ENCODE measurements at regions not wholly inside any gene's neighbourhood (a gene's known extent, or its start where the extent isn't known, plus 50 kb on each side); places are given as distances from the start of the nearest gene placed in this dataset.

DNA sequence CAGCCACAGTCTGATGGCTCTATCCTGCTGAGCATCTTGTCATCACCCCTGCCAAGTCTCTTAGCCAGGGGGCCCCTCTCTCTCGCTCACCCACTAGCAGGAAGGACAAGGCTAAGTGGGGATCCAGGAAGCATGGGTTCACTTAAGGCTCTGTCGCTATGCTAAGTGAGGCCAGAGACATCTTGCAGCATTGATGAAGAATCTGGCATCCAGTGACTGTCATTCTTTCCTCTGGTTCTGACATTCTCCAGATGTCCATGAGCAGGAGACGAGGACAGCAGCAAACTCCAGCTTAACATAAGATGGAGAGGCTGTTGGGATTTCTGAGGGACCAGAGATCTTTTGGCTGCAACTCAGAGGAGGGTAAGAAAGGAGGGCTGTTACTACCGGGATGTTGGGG lies 230.2 kb downstream of the TSHZ3 start:
- no peak for DNase-seq
- no peaks in the 10 kb centered on the region for H3K36me3 ChIP-seq
- intact Hi-C loops (cut with micrococcal nuclease): no loop called here
- H3K4me1 ChIP-seq: peaks cover 7% of the 10 kb centered on the region
- no peak overlapping the region for H3K4me3 ChIP-seq
- peaks cover 49% of the 10 kb centered on the region for H3K27me3 ChIP-seq (ENCODE audit: low read depth)
- H3K9me3 ChIP-seq (replicated peaks): no peaks in the 10 kb centered on the region
- TF ChIP-seq, protein P1, sequence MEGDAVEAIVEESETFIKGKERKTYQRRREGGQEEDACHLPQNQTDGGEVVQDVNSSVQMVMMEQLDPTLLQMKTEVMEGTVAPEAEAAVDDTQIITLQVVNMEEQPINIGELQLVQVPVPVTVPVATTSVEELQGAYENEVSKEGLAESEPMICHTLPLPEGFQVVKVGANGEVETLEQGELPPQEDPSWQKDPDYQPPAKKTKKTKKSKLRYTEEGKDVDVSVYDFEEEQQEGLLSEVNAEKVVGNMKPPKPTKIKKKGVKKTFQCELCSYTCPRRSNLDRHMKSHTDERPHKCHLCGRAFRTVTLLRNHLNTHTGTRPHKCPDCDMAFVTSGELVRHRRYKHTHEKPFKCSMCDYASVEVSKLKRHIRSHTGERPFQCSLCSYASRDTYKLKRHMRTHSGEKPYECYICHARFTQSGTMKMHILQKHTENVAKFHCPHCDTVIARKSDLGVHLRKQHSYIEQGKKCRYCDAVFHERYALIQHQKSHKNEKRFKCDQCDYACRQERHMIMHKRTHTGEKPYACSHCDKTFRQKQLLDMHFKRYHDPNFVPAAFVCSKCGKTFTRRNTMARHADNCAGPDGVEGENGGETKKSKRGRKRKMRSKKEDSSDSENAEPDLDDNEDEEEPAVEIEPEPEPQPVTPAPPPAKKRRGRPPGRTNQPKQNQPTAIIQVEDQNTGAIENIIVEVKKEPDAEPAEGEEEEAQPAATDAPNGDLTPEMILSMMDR (IDR thresholded peaks at IDR 0.05; ENCODE audit: borderline replicate concordance): no peak
- no peak overlapping the region for H3K27ac ChIP-seq (replicated peaks)

DNA sequence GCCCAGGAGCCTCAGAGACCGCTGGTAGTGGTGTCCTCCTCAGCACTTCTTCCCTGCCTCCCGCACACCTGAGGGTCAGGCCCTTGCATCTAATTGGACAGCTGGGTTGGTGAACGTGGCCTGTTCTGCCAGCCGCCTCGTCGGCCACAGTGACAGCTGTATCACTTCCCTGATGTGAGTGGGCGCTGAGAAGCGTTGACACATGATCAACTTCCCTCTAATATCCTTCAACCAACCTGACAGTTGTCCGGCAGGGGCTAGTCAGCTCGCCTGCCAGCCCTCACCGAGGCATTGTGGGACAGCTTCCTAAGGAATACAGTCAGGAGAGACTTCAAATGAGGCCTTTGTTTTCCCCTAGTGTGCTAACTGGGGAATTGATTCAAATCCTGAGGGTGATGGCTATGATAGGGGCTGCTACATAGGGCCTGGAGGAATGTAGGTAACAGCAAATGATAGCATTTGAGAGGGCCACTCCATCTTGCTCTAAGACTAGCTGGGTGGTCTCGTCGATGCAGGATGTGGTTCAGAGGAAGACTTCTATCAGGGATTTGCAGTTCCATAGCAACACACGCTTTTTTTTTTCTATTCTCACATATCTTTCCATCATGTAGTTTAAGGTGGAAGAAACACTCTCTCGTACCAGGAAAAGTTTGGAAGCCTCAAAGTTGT lies 230.8 kb downstream of the TSHZ3 start:
- Histone ChIP-seq H3K36me3 (no peaks in the 10 kb centered on the region), H3K9me3 (replicated peaks) (no peaks in the 10 kb centered on the region), H3K4me3 (no peak overlapping the region), H3K4me1 (peaks cover 7% of the 10 kb centered on the region), H3K27ac (replicated peaks) (no peak overlapping the region), H3K27me3 (ENCODE audit: low read depth) (peaks cover 54% of the 10 kb centered on the region)
- DNase-seq: peak; percentile 17
- intact Hi-C loops (cut with micrococcal nuclease): no loop called here
- TF ChIP-seq, protein P1 (IDR thresholded peaks at IDR 0.05; ENCODE audit: borderline replicate concordance): no peak

DNA sequence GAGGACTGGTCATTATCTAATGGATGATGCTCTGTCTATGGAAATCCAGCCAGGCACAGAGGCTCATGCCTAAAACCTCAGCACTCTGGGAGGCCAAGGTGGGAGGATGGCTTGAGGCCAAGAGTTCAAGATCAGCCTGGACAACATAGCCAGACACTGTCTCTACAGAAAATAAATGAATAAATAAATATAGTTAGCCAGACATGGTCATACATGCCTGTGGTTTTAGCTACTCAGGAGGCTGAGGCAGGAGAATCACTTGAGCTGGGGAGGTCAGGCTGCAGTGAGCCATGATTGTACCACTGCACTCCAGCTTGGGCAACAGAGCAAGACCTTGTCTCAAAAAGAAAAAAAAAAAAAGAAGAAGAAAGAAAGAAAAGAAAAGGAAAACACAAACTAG lies 234.7 kb downstream of the TSHZ3 start:
- H3K36me3 ChIP-seq: no peaks in the 10 kb centered on the region
- H3K4me1 ChIP-seq: peaks cover 7% of the 10 kb centered on the region
- DNase-seq: no peak
- peaks cover 77% of the 10 kb centered on the region for H3K27me3 ChIP-seq (ENCODE audit: low read depth)
- intact Hi-C loops (cut with micrococcal nuclease): no loop called here
- H3K9me3 ChIP-seq (replicated peaks): no peaks in the 10 kb centered on the region
- TF ChIP-seq, protein P1 (IDR thresholded peaks at IDR 0.05; ENCODE audit: borderline replicate concordance): no peak
- H3K27ac ChIP-seq (replicated peaks): no peak overlapping the region
- H3K4me3 ChIP-seq: no peak overlapping the region

DNA sequence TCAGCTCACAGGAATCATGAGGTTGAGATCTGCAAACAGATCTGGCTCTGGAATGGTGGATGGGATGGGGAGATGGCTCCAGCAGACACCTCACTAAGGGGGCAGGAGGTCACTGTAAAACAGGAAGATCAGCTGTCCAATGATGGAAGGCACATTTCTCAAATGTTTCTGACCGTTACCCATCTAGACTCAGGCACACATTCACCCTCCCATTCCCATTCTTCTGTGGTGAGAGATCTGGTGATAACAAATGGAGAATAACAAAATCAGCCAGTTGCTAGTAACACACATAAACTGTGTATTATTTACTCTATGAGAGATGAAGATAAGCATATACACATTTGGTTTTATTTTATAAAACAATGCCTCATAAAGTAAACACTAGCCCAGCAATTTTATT lies 235.9 kb downstream of the TSHZ3 start:
- Histone ChIP-seq H3K36me3 (no peaks in the 10 kb centered on the region), H3K27ac (replicated peaks) (no peak overlapping the region), H3K9me3 (replicated peaks) (no peaks in the 10 kb centered on the region), H3K4me1 (no peaks in the 10 kb centered on the region), H3K27me3 (ENCODE audit: low read depth) (peaks cover 87% of the 10 kb centered on the region), H3K4me3 (no peak overlapping the region)
- DNase-seq: no peak
- TF ChIP-seq, protein P1 (IDR thresholded peaks at IDR 0.05; ENCODE audit: borderline replicate concordance): no peak
- intact Hi-C loops (cut with micrococcal nuclease): no loop called here

DNA sequence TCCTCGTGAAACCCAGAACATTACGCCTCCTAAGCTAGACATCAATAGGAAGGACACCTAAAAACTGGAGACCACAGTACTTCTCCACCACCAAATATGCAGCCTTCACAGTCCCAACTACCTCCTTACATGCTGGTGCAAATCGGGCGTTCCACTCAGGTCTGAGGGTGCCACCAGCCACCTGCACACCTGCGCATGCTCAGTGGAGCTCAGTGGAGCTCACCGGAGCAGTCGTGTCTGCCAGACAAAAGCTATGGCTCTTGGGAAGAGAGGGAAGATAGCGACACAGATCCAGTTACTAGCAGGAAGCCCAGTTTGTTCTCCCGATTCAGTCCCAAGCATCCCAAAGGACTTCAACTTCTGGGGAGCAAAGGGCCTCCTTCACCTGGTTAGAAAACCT lies 237.1 kb downstream of the TSHZ3 start:
- Histone ChIP-seq H3K36me3 (no peaks in the 10 kb centered on the region), H3K4me1 (no peaks in the 10 kb centered on the region), H3K27me3 (ENCODE audit: low read depth) (peaks cover 95% of the 10 kb centered on the region), H3K27ac (replicated peaks) (no peak overlapping the region), H3K9me3 (replicated peaks) (no peaks in the 10 kb centered on the region), H3K4me3 (no peak overlapping the region)
- no peak for DNase-seq
- TF ChIP-seq, protein P1 (IDR thresholded peaks at IDR 0.05; ENCODE audit: borderline replicate concordance): no peak
- intact Hi-C loops (cut with micrococcal nuclease): no loop called here

All from left ventricle myocardium inferior (tissue), 1 donor.